ENCODE measurements at regions not wholly inside any gene's neighbourhood (a gene's known extent, or its start where the extent isn't known, plus 50 kb on each side); places are given as distances from the start of the nearest gene placed in this dataset.
"Not testable (repeated sequence)": the region's sequence is repeated elsewhere in the genome, so short reads cannot be mapped to it uniquely, and the experiment has no call there.

GRCh38 chr2:31632201-31632600, 51.5 kb upstream of the SRD5A2 start:
- not testable (repeated sequence) for TF ChIP-seq CTCF (IDR thresholded peaks at IDR 0.05; ENCODE audit: low read depth, low read length, poor library complexity, severe bottlenecking); EZH2phosphoT487 (IDR thresholded peaks at IDR 0.05; ENCODE audit: borderline replicate concordance, low read length)
